HG03520 (cell line): ENCODE measurements at regions not wholly inside any gene's neighbourhood (a gene's known extent, or its start where the extent isn't known, plus 50 kb on each side); places are given as distances from the start of the nearest gene placed in this dataset.
"Not testable (repeated sequence)": the region's sequence is repeated elsewhere in the genome, so short reads cannot be mapped to it uniquely, and the experiment has no call there.

Experiments
- ATAC-seq: cut with Tn5 transposase; IDR thresholded peaks from one replicate; pipeline ENCODE4 v1.9.1; 2021; ENCODE audit warnings: mild to moderate bottlenecking, moderate library complexity; ENCODE audit not compliant: unreplicated experiment

- no peak for ATAC-seq
Measured at GRCh38 chr10:117458571-117458970, 83.3 kb upstream of the PDZD8 start.

GRCh38 chr10:117457932-117458331 is 82.7 kb upstream of the PDZD8 start:
- ATAC-seq, result no peak

GRCh38 chr10:117457071-117457810 is 82.0 kb upstream of the PDZD8 start:
- no peak for ATAC-seq

GRCh38 chr10:117455346-117455745 is 80.1 kb upstream of the PDZD8 start:
- ATAC-seq, result no peak

GRCh38 chr10:117454502-117454901 is 79.3 kb upstream of the PDZD8 start:
- ATAC-seq, result no peak

GRCh38 chr10:117453484-117453883 is 78.2 kb upstream of the PDZD8 start:
- not testable (repeated sequence) for ATAC-seq

GRCh38 chr10:117450940-117451339 is 75.7 kb upstream of the PDZD8 start:
- no peak for ATAC-seq

- ATAC-seq, result no peak
Measured at GRCh38 chr10:117449636-117450035, 74.4 kb upstream of the PDZD8 start.

- ATAC-seq, result no peak
Measured at GRCh38 chr10:117448802-117449201, 73.6 kb upstream of the PDZD8 start.

GRCh38 chr10:117445992-117446391 is 70.8 kb upstream of the PDZD8 start:
- no peak for ATAC-seq

GRCh38 chr10:117444497-117445040 is 69.3 kb upstream of the PDZD8 start:
- no peak for ATAC-seq

GRCh38 chr10:117443686-117444041 is 68.4 kb upstream of the PDZD8 start:
- ATAC-seq, result no peak

GRCh38 chr10:117442944-117443685 is 67.9 kb upstream of the PDZD8 start:
- peak; percentile 78 for ATAC-seq

GRCh38 chr10:117442521-117442920 is 67.3 kb upstream of the PDZD8 start:
- ATAC-seq, result peak; percentile 10

GRCh38 chr10:117441812-117442443 is 66.7 kb upstream of the PDZD8 start:
- peak; percentile 50 for ATAC-seq

GRCh38 chr10:117441361-117441760 is 66.1 kb upstream of the PDZD8 start:
- ATAC-seq, result no peak

- ATAC-seq, result no peak
Measured at GRCh38 chr10:117439243-117439912, 64.1 kb upstream of the PDZD8 start.

GRCh38 chr10:117432866-117433265 is 57.6 kb upstream of the PDZD8 start:
- ATAC-seq, result no peak

GRCh38 chr10:117431160-117431559 is 55.9 kb upstream of the PDZD8 start:
- no peak for ATAC-seq

- not testable (repeated sequence) for ATAC-seq
Measured at GRCh38 chr10:117430535-117430934, 55.3 kb upstream of the PDZD8 start.

- no peak for ATAC-seq
Measured at GRCh38 chr10:117429643-117430265, 54.5 kb upstream of the PDZD8 start.
